GM18508 (cell line): ENCODE measurements at regions not wholly inside any gene's neighbourhood (a gene's known extent, or its start where the extent isn't known, plus 50 kb on each side); places are given as distances from the start of the nearest gene placed in this dataset.

Experiments
- ATAC-seq: cut with Tn5 transposase; IDR thresholded peaks from one replicate; pipeline ENCODE4 v1.9.1; 2021; ENCODE audit warnings: moderate number of reproducible peaks; ENCODE audit not compliant: insufficient read depth, unreplicated experiment

DNA sequence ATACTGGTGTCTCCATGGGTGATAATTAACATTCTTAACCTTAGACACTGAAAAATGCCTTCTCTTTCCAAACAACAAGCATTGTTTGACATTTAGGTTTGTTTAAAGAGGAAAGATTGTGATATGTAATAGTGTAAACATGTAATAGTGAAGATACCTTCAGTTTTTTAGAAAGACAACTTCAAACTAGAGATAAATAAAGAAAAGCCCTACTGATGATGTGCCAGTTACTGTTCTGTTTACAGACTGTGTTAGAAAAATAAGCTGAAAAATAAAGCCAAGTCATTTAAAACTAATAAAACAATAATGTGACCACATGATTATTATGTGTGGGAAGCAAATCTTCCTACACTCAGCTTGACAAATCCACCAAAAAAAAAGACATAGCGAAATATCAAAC, 2035.3 kb upstream of the TENM3 start:
- no peak for ATAC-seq

DNA sequence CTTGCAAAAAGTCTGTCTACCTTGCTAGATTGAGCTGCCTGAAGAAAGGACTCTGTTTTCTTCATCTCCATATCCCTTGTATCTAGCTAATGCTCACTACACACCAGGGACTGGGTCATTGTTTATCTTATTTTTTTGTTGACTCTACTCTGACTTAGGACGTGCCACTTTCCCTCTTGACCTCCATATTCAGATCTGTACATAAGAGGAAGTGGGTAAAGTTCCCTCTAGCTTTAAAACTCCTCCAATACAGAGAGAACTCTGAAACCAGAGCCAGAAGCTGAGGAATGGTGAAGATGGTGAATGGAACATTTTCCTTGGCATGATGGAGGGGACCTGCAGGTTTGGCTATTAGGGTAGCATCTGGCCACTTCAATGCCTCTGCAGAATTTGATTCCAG, 2026.1 kb upstream of the TENM3 start:
- ATAC-seq, result no peak

DNA sequence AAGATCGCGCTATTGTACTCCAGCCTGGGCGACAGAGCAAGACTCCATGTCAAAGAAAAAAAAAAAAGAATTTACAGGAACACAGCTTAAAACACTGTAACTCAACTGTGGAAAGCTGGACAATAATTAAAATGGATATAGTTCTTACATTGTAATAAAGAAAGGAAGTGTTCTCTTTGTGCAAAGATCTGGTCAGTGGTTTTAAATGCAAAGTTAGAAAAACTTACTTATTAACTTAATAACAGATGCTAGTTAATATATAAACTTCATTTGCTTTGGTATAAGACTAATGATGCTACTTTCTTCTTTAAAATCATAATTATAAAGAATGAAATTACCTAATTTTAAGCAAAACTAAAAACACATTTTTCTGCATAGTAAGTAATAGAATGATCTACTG, 2024.1 kb upstream of the TENM3 start:
- peak; percentile 63 for ATAC-seq

DNA sequence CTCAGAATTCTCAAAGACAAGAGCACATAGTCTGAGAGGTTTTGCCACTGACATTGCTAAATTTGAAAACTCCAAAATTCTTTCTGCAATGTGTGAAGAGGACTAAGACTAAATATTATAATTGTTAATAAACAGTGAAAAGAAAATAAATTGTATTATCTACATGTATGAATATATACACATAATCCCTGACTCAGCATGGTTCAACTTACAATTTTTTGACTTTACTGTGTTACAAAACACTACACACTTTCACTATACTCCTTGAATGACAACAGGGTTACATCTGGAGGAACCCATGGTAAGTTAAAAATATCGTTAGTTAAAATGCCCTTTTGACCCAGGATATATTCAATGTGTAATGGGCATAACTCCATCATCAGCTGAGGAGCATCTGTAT, 2017.2 kb upstream of the TENM3 start:
- no peak for ATAC-seq

DNA sequence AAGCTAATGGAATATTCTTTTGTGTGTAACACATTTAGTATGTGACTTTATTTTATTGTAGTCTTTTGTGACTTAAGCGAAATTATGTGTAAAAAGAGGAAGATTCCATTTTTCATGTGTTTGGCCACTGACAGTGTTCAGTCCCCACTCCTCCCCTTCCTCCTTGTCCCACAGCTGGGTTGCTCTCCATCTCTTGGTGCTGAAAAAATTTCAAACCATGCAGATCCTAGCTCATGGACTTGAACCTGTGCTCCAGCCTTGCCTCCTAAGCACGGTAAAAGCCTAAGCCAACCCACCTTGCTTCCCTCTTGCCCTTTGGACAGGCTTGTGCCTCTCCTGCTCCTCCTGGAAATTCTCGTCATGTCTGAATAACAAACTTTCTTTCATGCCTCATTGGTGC, 2008.5 kb upstream of the TENM3 start:
- ATAC-seq, result no peak

DNA sequence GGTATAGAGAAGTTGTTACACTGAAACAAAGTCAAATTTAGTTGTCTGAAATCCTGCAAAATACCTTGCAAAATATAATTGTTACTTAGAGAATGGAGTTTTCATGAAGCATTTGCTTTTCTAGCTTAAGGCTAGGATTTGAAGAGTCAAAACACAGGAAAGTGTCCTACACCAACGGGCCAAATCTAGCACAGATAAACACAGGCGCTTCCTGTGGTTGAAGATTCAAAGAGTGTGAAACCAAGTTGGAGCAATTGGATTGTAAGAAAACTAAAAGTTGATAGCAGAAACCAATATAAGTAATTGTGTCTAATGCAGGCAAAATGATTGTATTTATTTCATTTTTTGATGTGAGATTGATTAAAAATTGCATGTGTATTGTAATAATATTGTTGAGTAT, 2002.5 kb upstream of the TENM3 start:
- ATAC-seq, result no peak

DNA sequence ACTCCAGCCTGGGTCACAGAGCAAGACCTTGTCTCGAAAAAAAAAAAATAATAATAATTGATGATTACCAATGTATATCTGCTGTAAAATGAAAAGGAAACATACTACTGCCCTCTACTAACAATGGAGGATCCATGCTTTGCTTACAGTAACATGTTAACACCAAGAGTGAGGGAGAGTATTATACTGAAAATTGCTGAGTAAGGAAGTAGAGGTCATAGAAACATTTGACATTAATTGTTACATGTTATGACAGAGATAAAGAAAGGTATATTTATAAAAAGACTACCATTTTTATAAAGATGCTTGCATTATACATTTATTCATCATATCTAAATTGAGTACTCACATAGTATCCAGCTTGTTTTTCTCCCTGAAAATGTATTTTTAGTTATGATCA, 1989.8 kb upstream of the TENM3 start:
- no peak for ATAC-seq

DNA sequence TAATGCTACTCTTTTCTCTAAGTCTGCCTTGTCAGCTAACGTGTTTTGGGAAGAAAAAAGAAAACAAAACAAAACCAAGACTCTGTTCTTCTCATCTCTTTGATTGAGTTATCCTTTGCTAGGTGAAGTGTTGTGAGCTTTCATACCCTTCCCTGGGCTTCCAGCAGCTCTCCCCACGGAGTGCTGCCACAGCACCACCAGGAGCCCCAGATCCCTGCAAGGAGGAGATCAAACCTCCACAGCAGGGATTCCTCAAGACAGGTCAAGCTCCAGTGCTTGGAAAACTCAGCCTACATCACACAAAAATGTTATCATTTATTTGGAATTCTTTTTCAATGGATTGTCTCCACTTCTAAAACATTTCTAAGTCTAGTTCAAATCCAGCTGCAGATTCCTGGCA, 1981.9 kb upstream of the TENM3 start:
- ATAC-seq, result no peak

DNA sequence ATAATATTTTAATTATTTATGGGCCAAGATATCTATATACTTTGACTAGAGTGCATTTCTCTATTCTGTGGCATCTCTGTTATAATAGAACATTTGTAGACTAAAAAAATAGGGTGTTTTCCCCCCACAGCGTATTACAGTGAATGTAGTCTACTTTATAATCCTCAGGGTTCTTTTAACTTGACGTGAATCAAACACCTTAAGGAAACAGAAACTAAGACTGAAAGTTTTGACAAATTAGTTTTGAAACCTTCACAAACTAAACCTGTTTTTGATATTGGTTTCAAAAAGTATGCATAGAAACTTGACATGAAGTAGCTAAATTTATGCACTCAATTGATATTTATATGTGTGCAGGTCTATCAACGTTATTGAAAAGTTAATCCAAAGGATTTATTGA, 1963.1 kb upstream of the TENM3 start:
- peak; percentile 73 for ATAC-seq

DNA sequence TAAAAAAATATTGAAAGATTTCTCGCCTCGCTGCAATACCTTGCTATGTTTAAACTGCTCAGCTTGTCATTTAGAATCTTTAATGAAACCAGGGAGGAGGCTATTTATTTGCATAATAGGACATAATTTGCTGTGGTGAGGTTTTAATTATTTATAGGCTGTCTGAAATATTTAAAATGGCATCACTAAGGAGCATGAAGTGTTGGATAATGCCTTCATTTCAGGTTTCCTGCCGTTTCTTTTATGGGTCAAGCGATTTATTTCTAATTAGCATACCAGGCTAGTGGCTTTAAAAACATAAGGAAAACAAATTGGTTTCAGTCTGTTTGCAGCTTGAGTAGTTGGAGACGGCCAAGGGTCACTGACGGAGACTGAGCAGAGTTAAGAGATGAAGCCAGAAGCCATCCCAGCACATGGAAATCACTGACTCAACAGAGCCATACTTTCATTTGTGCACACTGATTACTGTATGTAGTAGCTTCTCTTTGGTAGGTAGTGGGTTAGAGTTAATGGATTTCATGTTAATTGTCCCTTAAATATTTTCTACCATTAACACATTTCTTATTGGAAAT, 1962.4 kb upstream of the TENM3 start:
- ATAC-seq, result no peak

DNA sequence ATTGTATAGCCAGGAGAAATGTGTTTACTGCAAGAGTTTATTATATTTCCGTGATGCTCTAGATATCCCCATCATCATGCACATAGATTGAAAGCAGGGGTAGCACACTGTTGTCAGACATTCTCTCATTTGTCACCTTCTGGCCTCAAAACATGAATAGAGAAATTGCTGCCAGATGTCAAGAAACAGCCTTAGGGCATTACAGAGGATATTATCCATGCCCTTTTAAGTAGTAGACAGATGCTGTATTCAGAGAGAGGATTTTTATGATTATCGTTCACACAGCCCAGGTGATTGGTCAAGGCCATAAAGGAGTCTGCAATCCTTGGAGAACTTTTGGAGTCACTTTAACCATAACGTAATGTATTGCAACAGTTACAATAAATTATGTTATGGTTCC, 1961.5 kb upstream of the TENM3 start:
- no peak for ATAC-seq

DNA sequence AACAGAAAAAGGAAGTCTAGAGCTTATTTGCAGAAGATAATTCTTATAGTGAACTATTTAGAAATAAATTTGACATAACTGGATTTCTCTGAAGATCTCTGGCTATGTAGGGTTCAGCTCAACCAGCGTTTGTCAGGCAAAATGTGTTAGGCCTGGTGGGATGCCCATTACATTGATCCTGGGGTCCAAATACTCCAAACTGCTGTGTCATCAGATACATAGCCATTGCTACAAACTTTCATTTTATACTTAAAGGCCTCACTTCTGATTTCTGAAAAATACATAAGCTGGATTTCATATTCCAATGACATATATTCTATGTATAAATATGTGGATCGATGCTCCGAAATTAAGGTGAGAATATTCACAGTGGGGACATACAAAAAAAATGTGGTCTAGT, 1958.9 kb upstream of the TENM3 start:
- no peak for ATAC-seq

DNA sequence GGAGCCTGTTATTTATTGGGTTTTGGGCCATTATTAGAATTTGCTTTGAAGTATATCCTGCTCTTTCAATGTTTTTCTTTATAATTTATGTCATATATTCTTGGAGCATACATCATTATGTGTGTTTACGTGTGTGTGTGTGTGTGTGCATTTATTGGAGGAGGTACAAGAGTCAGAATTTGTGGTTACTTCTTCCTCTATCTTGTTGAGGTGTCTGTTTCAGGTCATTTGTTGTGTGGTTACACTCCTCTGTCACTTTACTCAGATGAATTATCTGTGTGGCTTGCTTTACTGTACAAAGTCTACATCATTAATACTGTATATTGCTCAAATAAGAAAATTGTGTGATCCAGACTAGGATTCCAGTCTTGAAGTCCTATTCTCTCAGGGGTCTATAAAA, 1957.4 kb upstream of the TENM3 start:
- ATAC-seq, result peak; percentile 76

DNA sequence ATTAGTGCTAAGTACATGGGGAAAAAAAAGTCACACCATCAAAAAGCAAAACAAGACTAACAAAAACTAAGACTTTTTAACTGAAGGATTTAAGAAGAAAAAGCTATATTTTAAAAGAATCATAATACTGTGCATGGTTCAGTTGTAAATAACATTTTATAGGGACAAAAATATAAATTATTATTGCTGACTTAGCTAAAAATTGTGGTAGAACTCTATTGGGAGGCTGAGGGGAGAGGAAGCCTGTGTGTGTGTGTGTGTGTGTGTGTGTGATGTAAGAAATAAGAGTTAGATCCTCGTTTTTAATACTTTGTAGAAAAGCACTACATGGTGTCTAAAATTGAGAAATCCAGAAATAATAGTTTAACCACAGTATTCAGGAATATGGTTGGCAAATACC, 1950.9 kb upstream of the TENM3 start:
- no peak for ATAC-seq

DNA sequence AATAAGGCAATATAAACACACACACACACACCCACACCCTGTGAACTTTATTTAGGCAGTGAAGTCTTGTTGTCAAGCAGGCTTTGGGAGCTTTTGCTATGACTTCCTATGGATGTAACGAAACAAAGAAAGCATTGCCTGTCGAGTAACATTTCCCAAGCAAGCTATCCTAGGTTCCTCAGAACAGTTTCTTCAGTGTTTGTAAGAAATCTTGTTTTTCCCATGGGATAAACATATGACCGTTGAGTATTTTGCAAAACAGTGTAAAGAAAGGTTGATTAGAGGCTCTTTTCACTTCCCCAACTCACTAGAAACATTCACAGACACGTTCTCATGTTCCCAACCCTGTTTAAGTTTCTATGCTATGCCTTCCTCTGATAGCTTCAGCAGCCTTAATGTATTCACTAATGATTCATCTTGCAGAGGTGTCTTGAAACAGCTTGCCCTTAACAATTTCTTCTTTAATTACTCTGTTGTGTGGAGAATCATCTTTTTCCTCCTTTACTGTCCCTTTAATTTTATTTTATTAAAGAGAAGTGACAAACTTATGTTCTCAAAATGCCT, 1947.1 kb upstream of the TENM3 start:
- no peak for ATAC-seq

DNA sequence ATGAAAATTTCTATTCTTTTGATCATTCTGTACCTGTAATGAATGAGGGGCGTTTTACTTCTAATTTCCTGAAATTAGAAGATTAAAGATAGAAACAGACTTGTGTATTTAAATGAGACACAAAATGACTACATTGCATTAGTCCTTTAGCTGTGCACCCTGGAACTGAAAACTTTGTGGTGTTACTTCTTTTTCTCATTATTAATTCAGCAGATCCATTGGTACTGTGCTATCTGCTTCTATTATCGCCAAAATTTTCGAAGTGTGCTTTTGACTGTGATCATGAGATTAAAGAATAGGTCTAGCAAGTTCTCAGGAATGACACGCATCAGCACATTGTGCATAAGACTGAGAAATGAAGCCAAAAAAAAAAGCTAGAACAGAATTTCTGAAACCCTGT, 1938.9 kb upstream of the TENM3 start:
- no peak for ATAC-seq

DNA sequence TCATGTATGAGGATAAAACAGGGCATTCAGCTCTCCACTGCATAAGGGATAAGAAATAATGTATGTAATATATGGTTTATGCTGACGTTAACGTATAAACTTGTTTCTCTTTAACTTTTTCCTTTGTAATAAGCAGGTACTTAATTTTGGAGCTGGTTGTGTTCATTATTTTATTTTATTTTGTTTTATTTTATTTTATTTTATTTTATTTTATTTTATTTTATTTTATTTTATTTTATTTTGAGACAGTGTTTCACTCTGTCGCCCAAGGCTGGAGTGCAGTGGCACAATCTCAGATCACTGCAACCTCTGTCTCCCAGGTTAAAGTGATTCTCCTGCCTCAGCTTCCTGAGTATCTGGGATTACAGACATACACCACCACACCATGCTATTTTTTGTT, 1932.6 kb upstream of the TENM3 start:
- ATAC-seq, result no peak

DNA sequence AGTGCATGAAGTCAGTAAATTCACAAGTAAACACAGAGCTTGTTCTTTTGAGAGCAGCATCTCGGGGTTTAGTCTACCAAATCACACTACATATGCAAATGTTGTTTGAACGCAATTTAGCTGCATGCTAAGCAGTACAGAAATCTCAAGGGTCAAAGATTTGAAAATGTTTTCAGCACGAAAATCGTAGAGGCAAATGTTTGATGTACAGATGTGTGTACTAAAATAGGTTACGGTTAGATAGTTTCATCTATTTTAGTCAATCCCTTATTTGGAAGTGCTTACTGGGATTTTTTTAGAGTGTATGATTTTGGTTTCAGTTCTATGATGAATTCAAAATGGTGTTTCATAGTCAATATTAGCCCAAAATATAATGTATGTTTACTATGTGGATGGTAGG, 1928.2 kb upstream of the TENM3 start:
- peak; percentile 71 for ATAC-seq

DNA sequence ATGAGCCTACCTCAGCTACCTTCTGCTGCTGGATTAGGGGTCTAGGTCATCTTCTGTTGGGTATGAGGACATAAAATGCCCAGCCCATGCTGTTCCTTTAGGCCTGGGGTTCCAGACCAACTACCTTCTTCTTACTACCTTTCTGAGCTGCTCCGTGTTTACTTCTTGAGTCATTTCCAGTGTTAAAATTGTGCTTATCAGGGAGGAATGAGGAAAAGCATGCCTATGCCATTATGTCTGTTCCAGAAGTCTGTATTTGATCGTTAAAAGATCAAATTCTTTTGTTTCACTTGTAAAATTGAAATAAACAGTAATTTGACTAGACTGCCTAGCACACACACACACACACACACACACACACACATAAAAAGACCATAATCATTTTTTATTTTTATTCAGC, 1912.7 kb upstream of the TENM3 start:
- ATAC-seq, result no peak

DNA sequence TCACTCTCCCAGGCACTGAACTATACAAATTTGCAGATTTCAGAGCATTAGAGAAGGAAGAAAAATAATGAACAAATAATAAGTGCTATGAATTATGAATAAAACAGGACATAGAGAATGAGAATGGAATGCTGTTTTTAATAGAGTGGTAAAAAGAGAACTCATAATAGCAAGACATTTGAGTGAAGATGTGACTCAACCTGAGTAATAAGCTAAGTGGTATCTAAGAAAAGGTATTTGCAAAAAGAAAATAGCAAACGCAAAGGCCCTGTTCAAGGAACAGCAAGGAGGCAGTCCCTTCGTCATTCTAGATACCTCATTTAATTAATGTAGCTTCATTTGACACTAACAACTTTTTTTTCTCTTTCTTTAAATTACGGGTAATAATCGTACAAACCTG, 1910.0 kb upstream of the TENM3 start:
- ATAC-seq, result no peak

DNA sequence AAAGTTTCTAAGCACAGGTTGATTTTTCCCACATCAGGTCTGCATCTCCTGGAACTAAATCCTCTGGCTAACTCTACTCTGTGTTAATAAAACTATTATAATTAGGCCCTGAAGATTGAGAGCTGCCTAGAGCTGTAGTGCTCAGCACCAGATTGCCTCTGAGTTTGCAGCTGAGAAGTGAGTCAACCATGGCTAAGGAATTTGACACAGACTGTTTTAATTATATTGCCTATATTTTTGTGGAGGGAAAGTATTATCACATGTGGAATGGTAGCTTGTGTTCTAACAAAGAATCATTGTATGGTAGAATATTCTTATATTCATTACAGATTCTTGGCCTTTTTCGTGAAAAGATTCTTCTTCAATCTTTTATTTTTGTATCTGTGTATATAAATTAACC, 1907.6 kb upstream of the TENM3 start:
- ATAC-seq, result no peak

DNA sequence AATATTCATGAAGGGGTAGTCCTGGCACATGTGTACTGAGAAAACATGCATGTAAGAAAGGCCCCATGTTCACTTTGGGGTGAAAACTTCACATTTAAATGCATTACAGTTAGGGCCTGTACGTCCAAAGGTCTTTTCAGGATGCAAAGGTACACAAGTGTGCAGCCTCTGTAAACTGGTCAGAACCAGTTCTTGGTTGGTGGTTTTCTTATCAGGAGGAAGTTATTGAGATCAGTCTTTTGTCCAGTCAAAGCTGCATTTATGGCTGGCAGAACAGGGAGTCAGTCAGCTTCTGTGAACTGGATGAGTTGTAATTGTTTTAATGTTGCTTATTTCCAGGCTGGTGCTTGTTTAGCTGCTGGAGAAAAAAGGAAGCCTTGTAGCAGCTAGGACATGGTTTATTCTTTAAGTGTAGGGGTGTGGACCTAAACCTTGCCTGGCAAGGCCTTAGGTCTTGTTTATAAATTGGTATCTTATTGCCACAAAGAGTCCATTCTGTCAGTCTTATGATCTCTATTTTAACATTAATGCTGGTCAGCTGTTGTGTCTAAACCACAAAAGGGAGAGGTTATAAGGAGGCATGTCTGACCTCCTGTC, 1906.6 kb upstream of the TENM3 start:
- ATAC-seq, result no peak
